Osteocyte (in vitro differentiated cells): ENCODE measurements at regions not wholly inside any gene's neighbourhood (a gene's known extent, or its start where the extent isn't known, plus 50 kb on each side); places are given as distances from the start of the nearest gene placed in this dataset.

Experiments
- DNase-seq: peaks from one replicate; pipeline ENCODE4 v3.0.0; 2021; ENCODE audit warnings: mixed read lengths; ENCODE audit not compliant: unreplicated experiment; ENCODE audit errors: extremely low spot score
- H3K27ac Mint-ChIP-seq: one replicate; pipeline ENCODE4 v1.8.0; 2021; ENCODE audit warnings: mild to moderate bottlenecking, mixed read lengths; ENCODE audit not compliant: unreplicated experiment
- H3K27me3 Mint-ChIP-seq: one replicate; pipeline ENCODE4 v1.8.0; 2021; ENCODE audit warnings: mixed read lengths; ENCODE audit not compliant: unreplicated experiment
- H3K36me3 Mint-ChIP-seq: one replicate; pipeline ENCODE4 v1.8.0; 2021; ENCODE audit warnings: mixed read lengths; ENCODE audit not compliant: unreplicated experiment
- H3K4me1 Mint-ChIP-seq: one replicate; pipeline ENCODE4 v1.8.0; 2021; ENCODE audit warnings: mixed read lengths; ENCODE audit not compliant: unreplicated experiment
- H3K4me3 Mint-ChIP-seq: one replicate; pipeline ENCODE4 v1.8.0; 2021; ENCODE audit warnings: mild to moderate bottlenecking, moderate library complexity, mixed read lengths; ENCODE audit not compliant: unreplicated experiment
- H3K9me3 Mint-ChIP-seq: one replicate; pipeline ENCODE4 v1.8.0; 2021; ENCODE audit warnings: mixed read lengths; ENCODE audit not compliant: unreplicated experiment
- CTCF ChIP-seq: fragments of 200-600 bp; sonication (generic); IDR thresholded peaks from 2 replicates; pipeline ENCODE4 v1.5.0; 2021; ENCODE audit warnings: antibody characterized with exemption, mild to moderate bottlenecking, moderate library complexity

GRCh38 chr7:22651534-22652243 is 75.3 kb upstream of the IL6 start:
- Mint-ChIP-seq H3K4me3 (no peak overlapping the region), H3K4me1 (peaks cover 16% of the 10 kb centered on the region), H3K9me3 (peaks cover 17% of the 10 kb centered on the region), H3K27me3 (no peaks in the 10 kb centered on the region), H3K36me3 (no peaks in the 10 kb centered on the region), H3K27ac (peak overlapping the region; percentile 8)
- TF ChIP-seq CTCF = no peak
- no peak for DNase-seq

- DNase-seq = no peak
- no peak overlapping the region for H3K4me3 Mint-ChIP-seq
- no peaks in the 10 kb centered on the region for H3K27me3 Mint-ChIP-seq
- H3K9me3 Mint-ChIP-seq = peaks cover 19% of the 10 kb centered on the region
- no peak for TF ChIP-seq CTCF
- H3K27ac Mint-ChIP-seq = no peak overlapping the region
- no peaks in the 10 kb centered on the region for H3K36me3 Mint-ChIP-seq
- H3K4me1 Mint-ChIP-seq = peaks cover 16% of the 10 kb centered on the region
These were observed 76.0 kb upstream of the IL6 start for GRCh38 chr7:22651036-22651435.

- TF ChIP-seq CTCF = no peak
- Mint-ChIP-seq H3K27me3 (no peaks in the 10 kb centered on the region), H3K4me1 (peaks cover 16% of the 10 kb centered on the region), H3K36me3 (peaks cover 5% of the 10 kb centered on the region), H3K27ac (no peak overlapping the region), H3K9me3 (peaks cover 25% of the 10 kb centered on the region), H3K4me3 (no peak overlapping the region)
- DNase-seq = no peak
These were observed 77.3 kb upstream of the IL6 start for GRCh38 chr7:22649686-22650085.

- TF ChIP-seq CTCF = no peak
- Mint-ChIP-seq H3K4me3 (no peak overlapping the region), H3K4me1 (peaks cover 15% of the 10 kb centered on the region), H3K27ac (no peak overlapping the region), H3K27me3 (no peaks in the 10 kb centered on the region), H3K9me3 (peaks cover 34% of the 10 kb centered on the region), H3K36me3 (peaks cover 10% of the 10 kb centered on the region)
- DNase-seq = no peak
These were observed 79.3 kb upstream of the IL6 start for GRCh38 chr7:22647451-22648257.

- Mint-ChIP-seq H3K27me3 (no peaks in the 10 kb centered on the region), H3K27ac (no peak overlapping the region), H3K9me3 (peaks cover 50% of the 10 kb centered on the region), H3K4me1 (no peaks in the 10 kb centered on the region), H3K36me3 (peaks cover 17% of the 10 kb centered on the region), H3K4me3 (no peak overlapping the region)
- no peak for DNase-seq
- no peak for TF ChIP-seq CTCF
These were observed 81.4 kb upstream of the IL6 start for GRCh38 chr7:22645418-22646181.
